Epithelial cell of proximal tubule (primary cell): ENCODE measurements at regions not wholly inside any gene's neighbourhood (a gene's known extent, or its start where the extent isn't known, plus 50 kb on each side); places are given as distances from the start of the nearest gene placed in this dataset.

Experiments used
- DNase-seq: peaks from one replicate; pipeline ENCODE4 v3.0.0-alpha.2; 2011; ENCODE audit warnings: low read depth
- H3K4me3 ChIP-seq: 2 replicates; pipeline ENCODE4 v1.5.1; 2011; ENCODE audit warnings: low read depth, mild to moderate bottlenecking, low read length
- TF ChIP-seq, protein P1 (sequence below): conservative IDR thresholded peaks from 2 replicates; pipeline ENCODE4 v1.5.1; 2012; ENCODE audit warnings: low read depth, mild to moderate bottlenecking, low read length

DNA sequence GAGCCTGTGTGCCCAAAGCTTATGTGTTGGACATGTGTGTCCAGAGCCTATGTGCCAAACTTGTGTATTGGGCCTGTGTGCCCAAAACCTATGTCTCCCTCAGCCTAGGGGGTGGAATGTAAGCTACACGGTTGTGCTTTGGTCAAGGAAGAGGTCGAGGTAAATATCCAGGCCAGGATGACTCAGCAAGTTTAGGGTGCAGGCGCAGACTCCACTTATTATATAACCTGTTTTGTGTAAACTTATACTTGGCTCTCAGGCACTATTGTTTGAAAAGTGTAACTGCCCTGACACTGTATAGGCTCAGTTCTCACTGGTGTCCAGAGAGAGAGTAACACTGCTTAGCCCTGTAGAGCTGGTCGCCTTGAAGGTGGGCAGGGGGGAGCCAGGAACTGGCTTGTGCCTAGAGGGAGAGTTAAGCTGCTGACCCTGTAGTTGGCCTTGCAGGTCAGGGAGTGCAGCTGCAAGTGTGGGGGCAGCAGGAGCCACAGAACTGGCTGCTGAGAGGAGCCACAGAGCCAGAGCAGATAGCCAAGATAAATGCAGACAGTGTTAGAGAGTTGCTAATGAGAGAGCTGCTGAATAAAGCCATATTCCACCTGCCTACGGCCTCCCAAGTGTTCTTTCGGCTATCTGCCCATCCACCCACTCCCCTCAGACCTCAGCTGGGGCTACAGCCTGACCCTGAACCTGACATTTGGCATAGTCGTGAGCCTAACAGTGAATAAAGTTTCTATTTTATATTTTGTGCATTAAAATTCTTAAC lies 517.2 kb upstream of the SLITRK1 start:
- TF ChIP-seq, protein P1, sequence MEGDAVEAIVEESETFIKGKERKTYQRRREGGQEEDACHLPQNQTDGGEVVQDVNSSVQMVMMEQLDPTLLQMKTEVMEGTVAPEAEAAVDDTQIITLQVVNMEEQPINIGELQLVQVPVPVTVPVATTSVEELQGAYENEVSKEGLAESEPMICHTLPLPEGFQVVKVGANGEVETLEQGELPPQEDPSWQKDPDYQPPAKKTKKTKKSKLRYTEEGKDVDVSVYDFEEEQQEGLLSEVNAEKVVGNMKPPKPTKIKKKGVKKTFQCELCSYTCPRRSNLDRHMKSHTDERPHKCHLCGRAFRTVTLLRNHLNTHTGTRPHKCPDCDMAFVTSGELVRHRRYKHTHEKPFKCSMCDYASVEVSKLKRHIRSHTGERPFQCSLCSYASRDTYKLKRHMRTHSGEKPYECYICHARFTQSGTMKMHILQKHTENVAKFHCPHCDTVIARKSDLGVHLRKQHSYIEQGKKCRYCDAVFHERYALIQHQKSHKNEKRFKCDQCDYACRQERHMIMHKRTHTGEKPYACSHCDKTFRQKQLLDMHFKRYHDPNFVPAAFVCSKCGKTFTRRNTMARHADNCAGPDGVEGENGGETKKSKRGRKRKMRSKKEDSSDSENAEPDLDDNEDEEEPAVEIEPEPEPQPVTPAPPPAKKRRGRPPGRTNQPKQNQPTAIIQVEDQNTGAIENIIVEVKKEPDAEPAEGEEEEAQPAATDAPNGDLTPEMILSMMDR, result no peak
- no peak for DNase-seq

DNA sequence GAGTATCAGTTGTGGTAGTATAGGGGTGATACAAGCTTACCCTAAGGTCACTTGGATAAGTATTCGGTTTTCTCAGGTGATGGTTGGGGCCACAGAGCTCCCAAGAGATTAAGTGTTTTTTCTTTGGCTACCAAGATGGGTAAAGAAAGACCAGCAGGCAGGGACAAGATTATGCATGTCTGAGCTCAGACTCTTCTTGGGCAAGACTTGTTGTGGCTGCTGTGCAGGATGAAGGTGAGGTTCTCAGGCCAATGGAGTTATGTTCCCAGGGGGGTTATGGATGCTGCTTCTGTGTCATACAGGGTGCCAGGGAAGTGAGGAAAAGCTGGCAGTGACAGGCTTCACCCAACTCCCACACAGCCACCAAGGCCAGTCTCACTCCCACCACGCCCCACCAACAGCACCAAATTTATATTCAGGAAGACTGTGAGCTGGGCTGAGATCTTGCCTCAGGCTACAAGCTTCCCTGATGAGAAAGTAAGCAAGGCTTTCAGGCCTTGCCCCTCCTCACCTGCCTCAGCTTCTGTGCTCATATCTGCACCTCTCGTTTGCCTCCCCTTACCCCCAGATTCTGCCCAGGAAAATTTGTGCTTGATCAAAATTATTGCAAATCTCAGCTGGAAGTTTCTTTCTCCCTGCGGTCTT lies 511.8 kb upstream of the SLITRK1 start:
- H3K4me3 ChIP-seq, result no peak overlapping the region
- DNase-seq, result no peak
- TF ChIP-seq, protein P1, result no peak

More for the DNA sequence above, 517.2 kb upstream of the SLITRK1 start:
- H3K4me3 ChIP-seq, result no peak overlapping the region

DNA sequence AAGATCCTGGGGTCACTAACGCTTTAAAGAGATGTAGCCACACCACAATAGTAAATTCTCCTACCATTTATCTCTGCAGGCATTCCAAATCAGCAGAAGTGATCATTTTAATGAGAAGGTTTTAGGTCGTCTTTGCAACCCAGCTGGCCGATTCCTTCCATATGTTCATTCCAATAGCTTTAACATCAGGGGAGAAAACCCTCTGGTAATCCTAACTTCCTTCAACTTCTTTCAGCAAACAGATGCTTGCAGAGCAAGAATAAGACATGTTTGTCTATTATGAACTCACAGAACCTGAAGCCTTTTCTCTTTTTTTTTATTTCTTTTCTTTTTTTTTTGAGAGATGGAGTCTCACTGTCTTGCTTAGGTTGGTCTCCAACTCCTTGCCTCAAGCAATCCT lies 498.6 kb upstream of the SLITRK1 start:
- TF ChIP-seq, protein P1, result no peak
- DNase-seq, result no peak
- H3K4me3 ChIP-seq, result no peak overlapping the region

DNA sequence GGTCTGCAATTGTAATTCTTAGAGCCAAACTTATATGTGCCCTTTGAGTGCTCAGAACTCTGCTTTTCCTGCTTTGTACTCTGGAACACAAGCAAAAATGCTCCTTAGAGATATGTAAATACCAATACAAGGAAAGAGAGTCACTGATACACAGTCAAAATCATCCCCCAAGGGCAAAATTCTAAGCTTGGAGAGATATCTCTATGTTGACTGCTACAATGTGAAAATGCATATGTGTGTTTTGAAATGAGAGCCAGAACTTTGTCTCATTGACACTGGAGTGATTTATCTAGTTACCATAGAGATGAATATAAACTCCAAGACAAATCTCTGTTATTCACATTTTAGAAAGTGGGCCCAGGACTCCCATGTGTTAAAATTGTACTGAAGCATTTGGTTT lies 494.8 kb upstream of the SLITRK1 start:
- no peak overlapping the region for H3K4me3 ChIP-seq
- no peak for DNase-seq
- TF ChIP-seq, protein P1, result no peak

DNA sequence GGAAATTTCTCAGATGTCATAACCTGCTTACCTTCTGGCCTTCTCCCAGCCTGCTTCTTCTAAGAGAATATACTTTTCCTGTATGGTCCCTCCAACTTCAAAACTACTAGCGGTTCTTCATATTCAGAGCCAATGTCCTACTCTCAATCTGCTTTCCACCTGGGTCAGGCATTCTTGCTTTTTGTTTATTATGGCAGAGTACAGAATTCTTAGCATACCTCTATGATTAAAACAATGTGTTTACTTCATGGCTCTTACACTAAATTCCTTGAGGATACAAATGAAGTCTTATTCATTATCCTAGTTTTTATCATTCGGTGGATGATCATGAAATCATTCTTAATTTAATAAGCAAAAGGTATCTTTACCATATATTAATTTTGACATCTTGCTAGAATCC lies 484.2 kb upstream of the SLITRK1 start:
- DNase-seq, result no peak
- H3K4me3 ChIP-seq, result no peak overlapping the region
- TF ChIP-seq, protein P1, result no peak

DNA sequence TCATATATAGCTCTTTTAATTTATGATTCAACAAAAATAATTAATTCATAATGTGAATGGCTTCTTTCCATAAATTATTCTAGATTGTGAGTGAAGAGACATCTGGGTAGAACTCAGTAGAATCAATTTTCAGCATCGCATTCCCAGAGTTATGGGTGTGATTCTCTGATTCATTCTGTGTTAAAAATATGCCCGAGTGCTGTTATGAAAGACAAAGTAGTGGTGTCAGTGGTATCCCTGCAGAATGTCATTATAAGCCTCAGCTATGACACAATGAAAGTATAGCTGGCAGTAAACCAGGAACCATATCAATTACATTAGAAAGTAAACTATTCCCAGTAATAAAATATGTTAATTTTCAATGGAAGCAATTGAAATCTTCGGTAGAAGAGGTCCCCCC lies 480.5 kb upstream of the SLITRK1 start:
- H3K4me3 ChIP-seq, result no peak overlapping the region
- TF ChIP-seq, protein P1, result no peak
- no peak for DNase-seq
